Frontal cortex (tissue), 4 donors: ENCODE measurements at regions not wholly inside any gene's neighbourhood (a gene's known extent, or its start where the extent isn't known, plus 50 kb on each side); places are given as distances from the start of the nearest gene placed in this dataset. TPM values are rescaled to one million over a fixed set of nuclear protein-coding genes. Genes with fewer than 3 reads are reported as not detected.

Experiments used
- DNase-seq, 2 donors: peaks; one replicate each; pipeline ENCODE4 v3.0.0; 2012; ENCODE audit warnings: low spot score in 2 of 2
- FAIRE-seq: peaks from 2 replicates; lab custom pipeline; 2012; peaks lifted over from hg19 to GRCh38; lab: Jason Lieb, UNC
- small RNA-seq: library from RNA; depleted of rRNA; stranded (forward); fragments of <200 nt; gene quantifications from one replicate; pipeline ENCODE3, GENCODE V24; 2014
- donor health status: control.
- donor health status: control.
- donor health status: control.

- no peak for FAIRE-seq
- no peak for DNase-seq
Measured at GRCh38 chr5:34600118-34600493, 56.0 kb upstream of the RAI14 start.

DNA sequence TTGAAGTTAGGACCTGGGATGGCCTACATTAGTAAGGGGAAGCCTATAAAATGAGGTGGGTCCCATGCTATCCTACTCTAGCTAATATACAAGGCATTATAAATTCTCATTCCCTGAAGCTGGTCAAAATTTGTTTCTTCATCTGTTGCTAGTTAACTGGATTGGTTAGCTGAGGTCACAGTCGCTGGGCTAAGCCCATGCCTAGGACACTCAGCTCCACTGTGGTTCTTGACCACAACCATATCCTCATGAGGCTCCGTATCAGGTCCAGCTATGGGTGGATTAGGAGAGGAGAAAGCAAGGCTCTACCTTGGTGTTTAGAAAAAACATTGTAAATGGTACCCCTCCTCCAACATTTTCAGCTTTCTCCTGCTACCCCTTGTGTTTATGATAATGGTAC lies 52.8 kb upstream of the RAI14 start:
- FAIRE-seq (no peak), DNase-seq (no peak)

DNA sequence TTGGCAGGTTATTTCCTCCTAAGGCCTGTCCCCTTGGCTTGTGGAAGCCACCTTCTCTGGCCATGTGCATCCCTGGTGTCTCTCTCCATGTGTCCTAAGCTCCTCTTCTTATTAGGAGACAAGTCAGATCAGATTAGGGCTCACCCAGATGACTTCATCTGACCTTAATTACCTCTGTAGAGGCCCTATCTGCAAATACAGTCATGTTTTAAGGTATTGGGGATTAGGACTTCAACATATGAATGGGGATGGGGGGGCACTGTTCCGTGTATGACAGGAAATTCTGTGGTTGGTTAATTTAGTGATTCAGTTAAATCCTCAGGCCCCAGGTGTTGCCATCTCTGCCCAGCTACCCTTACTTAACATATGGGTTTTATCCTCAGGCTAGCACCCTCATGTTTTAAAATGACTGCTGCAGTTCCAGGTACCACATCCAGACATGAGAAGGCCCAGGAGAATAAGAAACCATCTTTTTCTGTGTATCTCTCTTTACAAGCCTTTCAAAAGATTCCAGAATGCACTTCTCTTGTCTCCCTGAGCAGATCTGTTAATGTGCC lies 51.9 kb upstream of the RAI14 start:
- FAIRE-seq = no peak
- DNase-seq = no peak

DNA sequence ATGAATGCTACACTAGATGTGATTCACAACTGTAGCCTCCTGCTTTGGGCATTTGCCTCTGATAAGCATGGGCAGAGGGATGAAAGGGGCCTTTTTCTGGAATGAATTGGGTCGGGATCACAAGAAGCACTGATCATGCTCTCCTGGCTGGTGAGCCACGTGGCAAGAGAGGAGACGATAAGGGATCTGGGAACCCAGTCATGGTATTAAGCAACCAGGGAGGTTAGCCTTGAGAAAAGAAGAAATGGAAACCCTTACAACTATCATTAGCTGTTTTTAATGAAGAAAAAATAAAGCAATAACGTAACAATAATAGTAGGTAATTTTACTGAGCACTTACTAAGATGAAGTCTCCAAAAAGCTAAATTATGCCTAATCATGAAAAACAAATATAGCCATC lies 50.0 kb upstream of the RAI14 start:
- FAIRE-seq (no peak), DNase-seq (no peak)

Small RNA genes lying in the stretch of these regions (small RNA-seq; reads per million reads assigned to genes)
- gene AC139792.3 = not detected
